Fibroblast of lung (primary cell): ENCODE measurements at regions not wholly inside any gene's neighbourhood (a gene's known extent, or its start where the extent isn't known, plus 50 kb on each side); places are given as distances from the start of the nearest gene placed in this dataset.

Source experiments
- DNase-seq, 2 donors: peaks; one replicate each; pipeline versions ENCODE4 v3.0.0 to v3.0.0-alpha.2; 2010; ENCODE audit warnings: low read depth in 2 of 2
- H2AFZ ChIP-seq: 2 replicates; pipeline ENCODE4 v1.5.1; 2012; ENCODE audit warnings: low read length, control low read depth, inconsistent platforms
- H3K27ac ChIP-seq: 2 replicates; pipeline ENCODE4 v1.5.1; 2011; ENCODE audit warnings: low read length, control low read depth; ENCODE audit not compliant: insufficient read depth
- H3K27me3 ChIP-seq: 2 replicates; pipeline ENCODE4 v1.5.1; 2011; ENCODE audit warnings: mild to moderate bottlenecking, low read length; ENCODE audit not compliant: control insufficient read depth, insufficient read depth
- H3K36me3 ChIP-seq: 2 replicates; pipeline ENCODE4 v1.5.1; 2011; ENCODE audit warnings: low read length; ENCODE audit not compliant: control insufficient read depth, insufficient read depth
- H3K4me1 ChIP-seq: 2 replicates; pipeline ENCODE4 v1.5.1; 2011; ENCODE audit warnings: low read length; ENCODE audit not compliant: control insufficient read depth, insufficient read depth; ENCODE audit errors: extremely low read depth
- H3K4me2 ChIP-seq: 2 replicates; pipeline ENCODE4 v1.5.1; 2011; ENCODE audit warnings: low read length, control low read depth; ENCODE audit not compliant: insufficient read depth; ENCODE audit errors: extremely low read depth
- H3K4me3 ChIP-seq, 4 experiments: fragments of 200-600 bp in 1 of 4; sonication (generic) in 1 of 4; replicated peaks in 1 of 4; 2 replicates each; pipeline ENCODE4 v1.5.1; 2011 to 2016; ENCODE audit warnings: low read length in 4 of 4, low read depth in 3 of 4, mild to moderate bottlenecking in 3 of 4, control low read depth in 2 of 4, inconsistent platforms in 1 of 4, mixed read lengths in 1 of 4; ENCODE audit not compliant: insufficient read depth in 1 of 4; ENCODE audit errors: control extremely low read depth in 1 of 4
- H3K79me2 ChIP-seq: 2 replicates; pipeline ENCODE4 v1.5.1; 2012; ENCODE audit warnings: mild to moderate bottlenecking, low read length, inconsistent platforms; ENCODE audit not compliant: control insufficient read depth, insufficient read depth
- H3K9ac ChIP-seq: 2 replicates; pipeline ENCODE4 v1.5.1; 2011; ENCODE audit warnings: mild to moderate bottlenecking, low read length, control low read depth; ENCODE audit not compliant: insufficient read depth
- H3K9me3 ChIP-seq: 2 replicates; pipeline ENCODE4 v1.5.1; 2012; ENCODE audit warnings: low read depth, low read length; ENCODE audit not compliant: control insufficient read depth, insufficient read depth
- H4K20me1 ChIP-seq: 2 replicates; pipeline ENCODE4 v1.5.1; 2011; ENCODE audit warnings: low read length; ENCODE audit not compliant: control insufficient read depth, insufficient read depth; ENCODE audit errors: extremely low read depth
- EZH2 ChIP-seq: IDR thresholded peaks from 2 replicates; pipeline ENCODE4 v1.5.1; 2012; ENCODE audit warnings: low read length, control low read depth, mild to moderate bottlenecking; ENCODE audit errors: missing control alignments
- TF ChIP-seq, protein P1 (sequence below), 2 donors: IDR thresholded peaks in 1 of 2; conservative IDR thresholded peaks in 1 of 2; 1 replicate in 1 of 2; 2 replicates in 1 of 2; pipeline ENCODE4 v1.5.1; 2011 to 2012; ENCODE audit warnings: low read length in 2 of 2, control low read depth in 1 of 2, inconsistent platforms in 1 of 2, low read depth in 1 of 2, mild to moderate bottlenecking in 1 of 2

DNA sequence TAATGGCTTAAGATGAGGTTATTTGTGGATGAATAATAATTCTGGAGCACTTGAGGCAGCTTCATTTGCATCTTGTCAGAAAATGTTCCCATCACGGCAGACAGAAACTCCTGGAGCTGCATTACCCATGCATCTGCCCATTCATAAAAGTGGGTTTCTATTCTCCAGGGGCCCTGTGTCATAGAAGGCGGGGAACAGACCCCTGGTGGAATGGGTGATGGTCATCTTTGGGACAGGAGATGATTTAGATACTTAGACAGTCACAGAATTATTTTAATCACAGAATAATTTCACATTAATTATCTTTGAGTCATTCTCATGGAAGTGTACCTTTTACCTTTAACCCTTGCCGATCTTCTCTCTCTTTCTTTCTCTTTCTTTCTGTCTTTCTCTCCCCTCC, 980.7 kb upstream of the TMEM132C start:
- Histone ChIP-seq H3K27ac (no peak overlapping the region), H2AFZ (no peak overlapping the region)

DNA sequence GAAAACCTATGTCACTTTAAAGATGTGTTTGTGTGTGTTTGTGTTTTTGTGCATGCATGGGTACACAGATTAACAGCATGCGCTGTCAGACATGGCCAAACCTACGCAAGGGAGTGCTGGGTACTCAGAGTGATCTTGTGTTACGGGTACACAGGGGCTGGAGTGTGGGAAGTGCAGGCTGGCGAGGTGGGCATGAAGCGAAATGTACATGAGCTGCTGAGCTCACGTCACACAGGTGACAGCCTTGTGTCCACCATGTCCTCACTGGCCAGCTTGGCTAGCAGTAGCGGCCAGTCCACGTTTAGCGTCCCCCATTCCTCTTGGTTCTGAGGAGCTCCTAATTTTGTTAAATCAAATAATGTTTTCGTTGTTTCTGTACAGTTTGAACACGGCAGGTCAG, 979.7 kb upstream of the TMEM132C start:
- H3K4me2 ChIP-seq, result no peak overlapping the region
- H3K79me2 ChIP-seq, result no peaks in the 10 kb centered on the region
- H3K27me3 ChIP-seq, result no peaks in the 10 kb centered on the region
- no peak overlapping the region for H3K4me3 ChIP-seq
- H2AFZ ChIP-seq, result no peak overlapping the region
- H3K27ac ChIP-seq, result no peak overlapping the region
- H3K4me1 ChIP-seq, result peaks cover 6% of the 10 kb centered on the region
- DNase-seq, result no peak
- H3K9me3 ChIP-seq, result no peaks in the 10 kb centered on the region
- no peak for TF ChIP-seq EZH2
- TF ChIP-seq, protein P1, sequence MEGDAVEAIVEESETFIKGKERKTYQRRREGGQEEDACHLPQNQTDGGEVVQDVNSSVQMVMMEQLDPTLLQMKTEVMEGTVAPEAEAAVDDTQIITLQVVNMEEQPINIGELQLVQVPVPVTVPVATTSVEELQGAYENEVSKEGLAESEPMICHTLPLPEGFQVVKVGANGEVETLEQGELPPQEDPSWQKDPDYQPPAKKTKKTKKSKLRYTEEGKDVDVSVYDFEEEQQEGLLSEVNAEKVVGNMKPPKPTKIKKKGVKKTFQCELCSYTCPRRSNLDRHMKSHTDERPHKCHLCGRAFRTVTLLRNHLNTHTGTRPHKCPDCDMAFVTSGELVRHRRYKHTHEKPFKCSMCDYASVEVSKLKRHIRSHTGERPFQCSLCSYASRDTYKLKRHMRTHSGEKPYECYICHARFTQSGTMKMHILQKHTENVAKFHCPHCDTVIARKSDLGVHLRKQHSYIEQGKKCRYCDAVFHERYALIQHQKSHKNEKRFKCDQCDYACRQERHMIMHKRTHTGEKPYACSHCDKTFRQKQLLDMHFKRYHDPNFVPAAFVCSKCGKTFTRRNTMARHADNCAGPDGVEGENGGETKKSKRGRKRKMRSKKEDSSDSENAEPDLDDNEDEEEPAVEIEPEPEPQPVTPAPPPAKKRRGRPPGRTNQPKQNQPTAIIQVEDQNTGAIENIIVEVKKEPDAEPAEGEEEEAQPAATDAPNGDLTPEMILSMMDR (conservative IDR thresholded peaks at IDR 0.05 in 1 of 2, IDR thresholded peaks at IDR 0.05 in 1 of 2; ENCODE audit: low read depth in 1 of 2, low read length in 2 of 2), result no peak
- H3K36me3 ChIP-seq, result no peaks in the 10 kb centered on the region
- H4K20me1 ChIP-seq, result no peaks in the 10 kb centered on the region
- H3K9ac ChIP-seq, result no peak overlapping the region

More for the DNA sequence above, 980.7 kb upstream of the TMEM132C start:
- no peaks in the 10 kb centered on the region for H3K9me3 ChIP-seq
- no peak overlapping the region for H3K4me3 ChIP-seq
- no peaks in the 10 kb centered on the region for H4K20me1 ChIP-seq
- DNase-seq, result no peak
- no peaks in the 10 kb centered on the region for H3K27me3 ChIP-seq
- H3K79me2 ChIP-seq, result no peaks in the 10 kb centered on the region
- no peaks in the 10 kb centered on the region for H3K36me3 ChIP-seq
- no peak overlapping the region for H3K9ac ChIP-seq
- H3K4me1 ChIP-seq, result peaks cover 6% of the 10 kb centered on the region
- no peak for TF ChIP-seq EZH2
- TF ChIP-seq, protein P1 (conservative IDR thresholded peaks at IDR 0.05 in 1 of 2, IDR thresholded peaks at IDR 0.05 in 1 of 2; ENCODE audit: low read depth in 1 of 2, low read length in 2 of 2), result no peak
- no peak overlapping the region for H3K4me2 ChIP-seq

DNA sequence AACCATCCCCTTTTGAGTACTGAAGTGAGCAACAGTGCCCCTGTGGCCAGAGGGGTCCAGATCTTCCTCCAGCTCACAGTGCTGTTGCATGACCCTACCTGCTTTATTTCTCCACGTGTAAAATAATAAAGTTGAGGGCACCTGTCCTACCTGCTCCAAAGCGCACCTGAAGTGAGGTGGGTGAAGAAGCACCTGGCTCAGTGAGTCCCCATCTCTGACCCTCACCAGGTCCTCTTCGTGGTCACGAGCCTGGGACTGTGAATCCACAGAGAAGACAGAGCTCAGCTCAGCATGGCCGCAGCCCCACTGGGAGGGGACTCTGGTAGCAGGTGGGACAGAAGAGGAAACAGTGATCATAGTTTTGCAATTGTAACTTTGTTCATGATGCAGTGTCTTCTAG, 976.7 kb upstream of the TMEM132C start:
- Histone ChIP-seq H4K20me1 (no peaks in the 10 kb centered on the region), H3K4me3 (no peak overlapping the region), H3K36me3 (no peaks in the 10 kb centered on the region), H3K27me3 (no peaks in the 10 kb centered on the region), H3K9ac (no peak overlapping the region), H3K27ac (no peak overlapping the region), H3K4me2 (no peak overlapping the region), H3K9me3 (no peaks in the 10 kb centered on the region), H3K4me1 (no peaks in the 10 kb centered on the region), H2AFZ (no peak overlapping the region), H3K79me2 (no peaks in the 10 kb centered on the region)
- TF ChIP-seq, protein P1 (conservative IDR thresholded peaks at IDR 0.05 in 1 of 2, IDR thresholded peaks at IDR 0.05 in 1 of 2; ENCODE audit: low read depth in 1 of 2, low read length in 2 of 2), result no peak
- no peak for TF ChIP-seq EZH2
- DNase-seq, result no peak
